ENCODE measurements at regions not wholly inside any gene's neighbourhood (a gene's known extent, or its start where the extent isn't known, plus 50 kb on each side); places are given as distances from the start of the nearest gene placed in this dataset.
"Not testable (repeated sequence)": the region's sequence is repeated elsewhere in the genome, so short reads cannot be mapped to it uniquely, and the experiment has no call there.

GRCh38 chr3:159280386-159281191 is 478.7 kb downstream of the MFSD1 start:
- no peak for DNase-seq

- no peak for DNase-seq
Observed at GRCh38 chr3:159293493-159293892, 491.6 kb downstream of the MFSD1 start.

DNA sequence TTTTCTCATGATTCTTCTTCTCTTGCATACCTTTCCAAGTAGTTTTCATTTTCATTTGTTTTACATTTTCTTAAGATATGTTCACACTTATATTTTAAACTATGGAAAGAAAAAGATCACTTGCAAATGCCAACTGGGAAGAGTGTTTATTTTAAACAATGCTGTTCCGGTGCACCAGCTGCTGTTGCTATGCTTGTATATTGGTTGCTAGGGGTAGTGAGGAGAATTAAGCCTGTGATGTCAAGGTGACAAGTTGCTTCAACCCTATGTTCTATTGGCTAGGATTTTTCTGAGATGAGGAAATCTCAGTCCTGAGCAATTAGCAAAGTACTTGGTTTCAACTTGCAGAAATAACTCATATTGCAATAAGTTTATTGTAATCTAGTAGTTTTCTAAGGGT is 500.1 kb downstream of the MFSD1 start:
- DNase-seq, result no peak

- DNase-seq, result no peak
Observed at GRCh38 chr3:159305017-159305416, 503.2 kb downstream of the MFSD1 start.

GRCh38 chr3:159316706-159317105 is 514.9 kb downstream of the MFSD1 start:
- not testable (repeated sequence) for DNase-seq

DNA sequence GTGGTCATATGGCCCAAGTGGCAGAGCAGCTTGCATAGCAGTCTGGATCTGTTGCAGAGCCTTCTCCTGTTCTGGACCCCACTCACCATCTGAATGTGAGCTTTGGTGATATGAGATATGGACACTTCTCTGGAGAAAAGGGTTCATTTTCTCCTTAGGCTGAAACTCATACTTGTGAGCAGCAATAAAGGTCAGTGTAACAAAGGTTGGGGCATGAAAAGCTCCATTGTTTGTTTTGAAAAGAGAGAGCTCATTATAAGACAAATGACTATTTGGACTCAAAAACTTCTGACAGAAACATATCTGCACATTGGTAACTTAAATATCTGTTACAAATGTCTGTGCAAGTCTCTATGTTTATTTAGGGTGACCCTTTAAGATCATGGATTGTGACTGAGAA is 517.3 kb downstream of the MFSD1 start:
- no peak for DNase-seq

DNA sequence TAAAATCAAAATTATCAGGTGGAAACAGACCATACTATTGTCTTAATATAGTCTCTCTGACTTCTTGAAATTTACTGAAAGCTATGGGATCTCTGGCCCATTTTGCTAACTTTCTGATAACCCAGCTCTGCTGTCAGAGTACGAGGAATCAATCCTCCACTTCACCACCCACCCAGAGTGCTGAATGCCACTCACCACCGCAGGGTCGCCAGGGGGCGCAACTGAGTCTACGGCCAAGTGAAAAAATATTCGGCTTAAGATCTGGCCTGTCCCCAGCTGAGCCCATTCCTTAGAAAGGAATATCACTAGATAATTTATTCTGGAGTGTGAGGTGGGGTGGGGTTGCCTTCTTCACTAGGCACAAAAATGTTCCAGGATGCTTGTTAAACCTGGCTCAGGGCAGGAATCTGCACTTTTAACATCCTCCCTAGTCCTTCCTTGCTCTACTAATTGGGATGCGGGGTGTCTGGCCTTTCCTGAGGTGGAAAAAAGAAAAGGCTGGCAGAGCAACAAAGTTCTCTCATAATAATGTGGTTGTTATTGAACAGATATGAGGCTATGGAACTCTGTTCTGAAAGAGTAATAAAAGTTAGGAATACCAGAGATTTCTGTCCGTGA is 520.6 kb downstream of the MFSD1 start:
- DNase-seq, result peak in 1 of 2 donors; percentile 33

GRCh38 chr3:159323848-159324247 is 522.0 kb downstream of the MFSD1 start:
- no peak for DNase-seq

GRCh38 chr3:159326998-159327397 is 525.1 kb downstream of the MFSD1 start:
- no peak for DNase-seq

- DNase-seq, result no peak
Observed at GRCh38 chr3:159332535-159333099, 530.8 kb downstream of the MFSD1 start.

GRCh38 chr3:159339131-159339530 is 537.3 kb downstream of the MFSD1 start:
- DNase-seq, result no peak

DNA sequence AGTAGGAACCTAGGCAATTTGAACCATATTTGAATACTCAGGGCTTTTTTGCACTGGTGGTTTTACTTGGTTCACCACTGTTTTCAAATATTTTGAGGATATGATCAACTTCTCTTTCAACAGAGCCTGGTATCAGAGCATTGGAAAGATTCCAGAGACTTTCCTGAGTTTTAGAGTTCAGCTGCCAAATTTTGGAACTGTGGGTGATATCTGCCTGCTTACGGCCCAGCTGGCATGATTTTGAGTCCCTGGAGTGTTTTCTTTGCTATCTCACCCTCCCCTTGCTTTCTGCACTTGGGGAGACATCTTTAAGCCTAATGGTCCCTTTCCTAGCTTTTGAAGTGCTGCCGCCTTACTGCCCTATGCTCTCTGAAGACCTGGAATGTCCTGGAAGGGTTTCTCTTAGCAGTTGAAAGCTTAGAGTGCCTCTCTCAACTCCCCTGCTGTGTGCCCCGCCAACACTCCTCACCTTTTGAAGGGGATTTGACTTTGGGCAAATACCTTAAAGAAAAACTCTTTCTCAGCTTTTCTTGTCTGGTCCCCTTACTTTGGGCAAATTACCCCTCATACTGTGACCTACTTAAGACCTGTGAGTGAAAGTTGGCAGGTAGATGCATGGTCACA is 539.1 kb downstream of the MFSD1 start:
- no peak for DNase-seq

GRCh38 chr3:159346271-159346903 is 544.5 kb downstream of the MFSD1 start:
- DNase-seq, result no peak

GRCh38 chr3:159348431-159348830 is 546.6 kb downstream of the MFSD1 start:
- DNase-seq, result no peak

GRCh38 chr3:159356606-159357005 is 554.8 kb downstream of the MFSD1 start:
- DNase-seq, result no peak

GRCh38 chr3:159364511-159364910 is 562.7 kb downstream of the MFSD1 start:
- no peak for DNase-seq

- DNase-seq, result no peak
Observed at GRCh38 chr3:159366476-159366875, 564.6 kb downstream of the MFSD1 start.

DNA sequence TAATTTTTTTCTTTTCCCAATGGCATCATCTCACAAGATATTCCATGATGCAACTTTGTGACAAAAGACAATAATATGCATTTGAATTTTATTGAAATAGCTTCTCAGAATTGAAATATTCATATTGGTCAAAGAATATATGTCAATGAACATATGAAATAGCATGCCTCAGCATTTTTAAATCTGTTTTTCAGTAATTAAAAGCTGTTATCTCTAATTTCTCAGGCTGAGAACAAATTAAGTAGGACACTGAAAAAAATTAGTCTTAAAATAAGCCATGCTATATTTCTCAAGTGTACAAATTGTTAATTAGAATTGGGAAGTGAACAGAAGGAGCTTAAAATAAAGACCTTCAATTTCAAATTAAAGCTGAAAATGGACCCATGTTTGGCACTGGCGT is 570.1 kb downstream of the MFSD1 start:
- no peak for DNase-seq

DNA sequence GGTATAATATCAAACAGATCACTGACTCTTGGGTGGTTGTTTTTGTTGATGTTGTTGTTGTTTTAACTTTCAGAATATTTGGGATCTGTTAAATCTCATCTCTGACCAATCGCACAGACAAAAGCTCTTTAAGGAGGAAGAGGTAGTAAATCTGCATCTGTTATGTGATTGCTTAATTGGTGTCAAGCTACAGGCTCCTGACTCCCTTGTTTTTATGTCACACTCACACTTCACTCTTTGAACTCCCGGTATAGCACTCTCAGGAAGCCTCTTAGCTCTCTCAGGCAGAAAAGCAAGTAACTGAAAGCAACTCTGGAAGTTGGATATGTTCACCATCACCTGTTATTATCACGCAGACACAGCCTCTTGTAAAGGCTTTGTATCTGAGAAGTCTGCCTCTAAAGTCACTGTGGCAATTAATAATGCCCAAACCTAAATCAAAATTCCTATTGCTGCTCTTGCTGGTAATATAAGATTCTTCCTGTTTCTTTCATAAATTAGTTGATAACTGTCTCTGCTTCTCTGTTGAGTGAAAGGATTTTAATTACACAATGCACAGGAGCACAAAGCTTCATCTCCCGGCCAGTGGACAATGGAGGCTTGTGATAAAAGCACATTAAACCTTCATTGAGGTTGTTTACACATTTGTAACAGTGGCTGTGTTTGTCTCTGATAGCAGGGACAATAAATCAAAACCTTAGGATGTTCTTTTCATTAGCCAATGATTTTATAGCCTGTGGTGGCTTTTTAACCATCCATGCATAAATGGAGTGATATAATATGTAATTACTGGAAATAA is 576.7 kb downstream of the MFSD1 start:
- no peak for DNase-seq

DNA sequence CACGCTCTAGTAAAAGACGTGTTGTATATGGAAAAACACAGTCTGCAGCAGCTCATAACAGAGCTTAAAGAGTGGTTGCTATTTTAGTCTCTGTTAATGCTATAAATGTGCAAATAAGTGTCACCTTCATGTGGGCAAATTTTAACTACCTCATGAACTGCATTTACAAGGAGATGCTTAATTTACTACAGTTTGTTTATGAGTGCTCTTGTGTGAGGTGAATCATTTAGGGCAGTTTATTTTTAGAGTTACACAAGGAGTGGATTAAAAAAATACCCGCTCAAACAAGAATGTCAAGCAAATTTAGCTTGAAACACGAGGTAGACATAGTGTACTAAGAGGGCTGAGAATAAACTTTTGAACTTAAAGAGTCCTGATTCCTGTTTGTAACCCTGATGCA is 579.0 kb downstream of the MFSD1 start:
- DNase-seq, result no peak

DNA sequence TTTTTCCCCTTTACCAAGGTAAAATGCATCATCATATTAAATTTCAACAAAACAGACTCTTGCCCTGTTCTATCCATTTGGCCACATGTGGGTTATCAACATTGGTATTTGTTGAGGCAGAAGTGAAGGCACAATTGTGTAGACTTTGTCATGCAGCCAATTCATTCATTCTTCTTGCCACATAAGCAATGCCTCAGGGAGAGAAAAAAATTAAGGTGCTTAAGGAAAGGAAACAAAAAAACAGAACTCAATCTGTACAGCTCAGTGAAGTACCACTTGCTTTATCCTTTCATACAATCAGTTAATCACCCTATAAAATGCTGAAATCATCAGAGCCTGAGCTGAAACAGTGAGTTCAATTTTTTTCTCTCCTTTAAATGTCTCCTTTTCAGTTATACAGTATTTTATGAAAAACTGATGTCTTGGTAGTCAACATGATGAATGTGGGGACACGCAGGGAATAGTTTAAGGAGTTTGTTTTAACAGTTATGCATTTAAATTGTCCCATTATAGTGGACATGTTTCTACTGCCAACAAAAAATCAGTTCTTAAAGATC is 588.9 kb downstream of the MFSD1 start:
- no peak for DNase-seq

GRCh38 chr3:159397683-159398082 is 591.0 kb upstream of the IL12A start:
- DNase-seq, result not testable (repeated sequence)

Data from stimulated activated CD4-positive, alpha-beta T cell treated with anti-CD3 and anti-CD28 coated beads, Interleukin-2, amount 100 ng/mL, for 24 hours (primary cell).